Gastroesophageal sphincter (tissue), 3 donors: ENCODE measurements at regions not wholly inside any gene's neighbourhood (a gene's known extent, or its start where the extent isn't known, plus 50 kb on each side); places are given as distances from the start of the nearest gene placed in this dataset.

ENCODE experiments used
- EP300 ChIP-seq: sonication (generic); formaldehyde crosslinking; IDR thresholded peaks from one replicate; pipeline ENCODE4 v1.6.1; 2017; ENCODE audit warnings: antibody characterized with exemption, mild to moderate bottlenecking
- POLR2A ChIP-seq, 2 donors: fragments of 450-650 bp; IDR thresholded peaks; one replicate each; pipeline ENCODE4 v1.6.1; 2017; ENCODE audit warnings: antibody characterized with exemption in 2 of 2, mild to moderate bottlenecking in 2 of 2, moderate library complexity in 1 of 2
- TF ChIP-seq, protein P1 (sequence below), 4 experiments: fragments of 200-600 bp in 2 of 4; fragments of 450-650 bp in 2 of 4; sonication (generic) in 1 of 4; IDR thresholded peaks; one replicate each; pipeline ENCODE4 v1.5.1; 2017 to 2019; ENCODE audit warnings: antibody characterized with exemption in 4 of 4, mild to moderate bottlenecking in 2 of 4, moderate library complexity in 2 of 4

GRCh38 chr3:168981396-168981795 is 682.1 kb downstream of the MECOM start:
- TF ChIP-seq POLR2A (IDR thresholded peaks at IDR 0.05): no peak
- TF ChIP-seq, protein P1, sequence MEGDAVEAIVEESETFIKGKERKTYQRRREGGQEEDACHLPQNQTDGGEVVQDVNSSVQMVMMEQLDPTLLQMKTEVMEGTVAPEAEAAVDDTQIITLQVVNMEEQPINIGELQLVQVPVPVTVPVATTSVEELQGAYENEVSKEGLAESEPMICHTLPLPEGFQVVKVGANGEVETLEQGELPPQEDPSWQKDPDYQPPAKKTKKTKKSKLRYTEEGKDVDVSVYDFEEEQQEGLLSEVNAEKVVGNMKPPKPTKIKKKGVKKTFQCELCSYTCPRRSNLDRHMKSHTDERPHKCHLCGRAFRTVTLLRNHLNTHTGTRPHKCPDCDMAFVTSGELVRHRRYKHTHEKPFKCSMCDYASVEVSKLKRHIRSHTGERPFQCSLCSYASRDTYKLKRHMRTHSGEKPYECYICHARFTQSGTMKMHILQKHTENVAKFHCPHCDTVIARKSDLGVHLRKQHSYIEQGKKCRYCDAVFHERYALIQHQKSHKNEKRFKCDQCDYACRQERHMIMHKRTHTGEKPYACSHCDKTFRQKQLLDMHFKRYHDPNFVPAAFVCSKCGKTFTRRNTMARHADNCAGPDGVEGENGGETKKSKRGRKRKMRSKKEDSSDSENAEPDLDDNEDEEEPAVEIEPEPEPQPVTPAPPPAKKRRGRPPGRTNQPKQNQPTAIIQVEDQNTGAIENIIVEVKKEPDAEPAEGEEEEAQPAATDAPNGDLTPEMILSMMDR (IDR thresholded peaks at IDR 0.05): no peak
- TF ChIP-seq EP300: no peak
